ENCODE measurements at regions not wholly inside any gene's neighbourhood (a gene's known extent, or its start where the extent isn't known, plus 50 kb on each side); places are given as distances from the start of the nearest gene placed in this dataset.

DNA sequence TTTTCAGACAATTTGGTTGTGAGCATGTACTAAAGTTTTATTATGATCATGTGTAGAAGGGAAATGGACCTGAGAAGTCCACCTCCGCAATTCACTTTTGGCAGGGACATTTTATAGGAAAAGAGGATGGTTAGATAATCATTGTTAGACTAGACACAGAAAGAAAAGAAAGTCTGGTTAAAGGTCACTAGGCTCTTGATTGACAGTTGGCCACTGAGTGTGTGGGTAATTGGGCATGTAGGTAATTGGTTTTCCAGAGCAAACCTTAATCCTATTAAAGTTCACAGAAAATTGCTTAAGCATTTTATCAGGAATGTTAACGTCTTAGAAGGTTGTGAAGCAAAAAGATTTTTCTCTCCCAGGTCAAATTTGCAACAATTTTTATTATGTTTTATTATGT, 158.5 kb upstream of the CLINT1 start:
- Histone ChIP-seq H3K9me3 (ENCODE audit: control insufficient read depth in 1 of 2, insufficient read depth in 1 of 2, low read length in 2 of 2) (no peaks in the 10 kb centered on the region), H3K4me3 (ENCODE audit: low read length) (no peak overlapping the region), H3K27me3 (ENCODE audit: control insufficient read depth in 1 of 2, insufficient read depth in 2 of 2, low read length in 2 of 2) (peaks cover 3 to 6% of the 10 kb centered on the region in 2 experiments), H3K4me1 (ENCODE audit: insufficient read depth, low read length) (no peaks in the 10 kb centered on the region), H3K36me3 (ENCODE audit: insufficient read depth, low read length) (no peaks in the 10 kb centered on the region), H3K27ac (ENCODE audit: low read depth in 1 of 2, low read length in 2 of 2) (no peak overlapping the region)
- ChIA-PET POLR2A (no interaction called here), CTCF (no interaction called here)
- ATAC-seq (ENCODE audit: poor library complexity) (no peak), DNase-seq (no peak)
- TF ChIP-seq, protein P1, sequence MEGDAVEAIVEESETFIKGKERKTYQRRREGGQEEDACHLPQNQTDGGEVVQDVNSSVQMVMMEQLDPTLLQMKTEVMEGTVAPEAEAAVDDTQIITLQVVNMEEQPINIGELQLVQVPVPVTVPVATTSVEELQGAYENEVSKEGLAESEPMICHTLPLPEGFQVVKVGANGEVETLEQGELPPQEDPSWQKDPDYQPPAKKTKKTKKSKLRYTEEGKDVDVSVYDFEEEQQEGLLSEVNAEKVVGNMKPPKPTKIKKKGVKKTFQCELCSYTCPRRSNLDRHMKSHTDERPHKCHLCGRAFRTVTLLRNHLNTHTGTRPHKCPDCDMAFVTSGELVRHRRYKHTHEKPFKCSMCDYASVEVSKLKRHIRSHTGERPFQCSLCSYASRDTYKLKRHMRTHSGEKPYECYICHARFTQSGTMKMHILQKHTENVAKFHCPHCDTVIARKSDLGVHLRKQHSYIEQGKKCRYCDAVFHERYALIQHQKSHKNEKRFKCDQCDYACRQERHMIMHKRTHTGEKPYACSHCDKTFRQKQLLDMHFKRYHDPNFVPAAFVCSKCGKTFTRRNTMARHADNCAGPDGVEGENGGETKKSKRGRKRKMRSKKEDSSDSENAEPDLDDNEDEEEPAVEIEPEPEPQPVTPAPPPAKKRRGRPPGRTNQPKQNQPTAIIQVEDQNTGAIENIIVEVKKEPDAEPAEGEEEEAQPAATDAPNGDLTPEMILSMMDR (IDR thresholded peaks at IDR 0.05) = no peak
- Mint-ChIP-seq H3K27ac (no peak overlapping the region), H3K4me1 (ENCODE audit: low read depth) (no peaks in the 10 kb centered on the region), H3K36me3 (ENCODE audit: low read depth) (no peaks in the 10 kb centered on the region), H3K4me3 (no peak overlapping the region), H3K9me3 (no peaks in the 10 kb centered on the region), H3K27me3 (peaks cover 21% of the 10 kb centered on the region)
- intact Hi-C loops (cut with DNase I, micrococcal nuclease) = no loop called here

DNA sequence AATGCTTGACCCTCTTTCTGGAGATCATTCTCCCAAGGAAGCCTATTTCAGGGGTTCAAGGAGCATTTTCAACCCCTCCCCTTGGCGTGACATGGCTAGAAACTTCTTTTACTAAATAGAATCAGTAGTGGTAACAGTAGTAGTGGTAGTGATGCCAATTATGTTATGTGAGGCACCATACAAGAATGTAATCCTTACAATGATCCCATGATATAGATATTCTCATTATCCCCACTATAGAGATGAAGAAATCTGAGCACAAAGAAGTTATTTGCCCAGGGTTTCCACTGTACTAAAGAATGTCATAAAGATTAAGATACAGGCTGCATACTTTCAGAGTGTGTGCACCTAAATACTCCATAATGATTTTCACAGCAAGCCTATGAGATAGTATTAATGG, 155.4 kb upstream of the CLINT1 start:
- Mint-ChIP-seq H3K27ac (no peak overlapping the region), H3K4me1 (ENCODE audit: low read depth) (no peaks in the 10 kb centered on the region), H3K4me3 (no peak overlapping the region), H3K36me3 (ENCODE audit: low read depth) (no peaks in the 10 kb centered on the region), H3K9me3 (no peaks in the 10 kb centered on the region), H3K27me3 (peaks cover 21% of the 10 kb centered on the region)
- POLR2A ChIA-PET = no interaction called here
- TF ChIP-seq, protein P1 (IDR thresholded peaks at IDR 0.05) = no peak
- no peak overlapping the region for H3K27ac ChIP-seq (ENCODE audit: low read depth in 1 of 2, low read length in 2 of 2)
- no peak for ATAC-seq (ENCODE audit: poor library complexity)
- CTCF ChIA-PET = no interaction called here
- DNase-seq = no peak
- intact Hi-C loops (cut with DNase I, micrococcal nuclease) = no loop called here
- H3K36me3 ChIP-seq (ENCODE audit: insufficient read depth, low read length) = no peaks in the 10 kb centered on the region
- no peaks in the 10 kb centered on the region for H3K4me1 ChIP-seq (ENCODE audit: insufficient read depth, low read length)
- H3K9me3 ChIP-seq (ENCODE audit: control insufficient read depth in 1 of 2, insufficient read depth in 1 of 2, low read length in 2 of 2) = no peaks in the 10 kb centered on the region
- H3K4me3 ChIP-seq (ENCODE audit: low read length) = no peak overlapping the region
- H3K27me3 ChIP-seq (ENCODE audit: control insufficient read depth in 1 of 2, insufficient read depth in 2 of 2, low read length in 2 of 2) = peaks cover 0 to 6% of the 10 kb centered on the region in 2 experiments

DNA sequence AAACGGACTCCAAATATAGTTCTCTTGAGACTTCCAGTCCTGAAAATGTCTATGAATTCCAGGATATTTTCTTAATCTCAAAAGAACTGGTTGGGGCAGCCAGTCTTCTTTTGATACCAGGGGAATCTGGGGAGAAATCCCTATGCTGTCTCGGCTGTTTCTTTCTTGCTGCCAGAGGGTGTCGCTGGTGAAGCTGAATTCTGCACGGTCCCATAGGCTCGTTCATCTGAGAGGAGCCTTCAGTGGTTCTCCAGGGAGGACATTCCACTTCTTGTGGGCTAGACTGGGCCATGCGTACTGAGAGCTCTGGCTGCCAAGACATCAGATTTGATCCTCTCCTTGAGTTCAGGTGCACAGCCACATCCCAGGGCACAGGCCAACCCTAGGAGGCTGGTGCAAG, 155.0 kb upstream of the CLINT1 start:
- Mint-ChIP-seq H3K36me3 (ENCODE audit: low read depth) (no peaks in the 10 kb centered on the region), H3K27me3 (peaks cover 21% of the 10 kb centered on the region), H3K4me1 (ENCODE audit: low read depth) (no peaks in the 10 kb centered on the region), H3K27ac (no peak overlapping the region), H3K4me3 (no peak overlapping the region), H3K9me3 (no peaks in the 10 kb centered on the region)
- no peak overlapping the region for H3K27ac ChIP-seq (ENCODE audit: low read depth in 1 of 2, low read length in 2 of 2)
- H3K36me3 ChIP-seq (ENCODE audit: insufficient read depth, low read length) = no peaks in the 10 kb centered on the region
- DNase-seq (no peak), ATAC-seq (ENCODE audit: poor library complexity) (no peak)
- H3K27me3 ChIP-seq (ENCODE audit: control insufficient read depth in 1 of 2, insufficient read depth in 2 of 2, low read length in 2 of 2) = peaks cover 0 to 6% of the 10 kb centered on the region in 2 experiments
- H3K9me3 ChIP-seq (ENCODE audit: control insufficient read depth in 1 of 2, insufficient read depth in 1 of 2, low read length in 2 of 2) = no peaks in the 10 kb centered on the region
- no peaks in the 10 kb centered on the region for H3K4me1 ChIP-seq (ENCODE audit: insufficient read depth, low read length)
- ChIA-PET CTCF (no interaction called here), POLR2A (no interaction called here)
- H3K4me3 ChIP-seq (ENCODE audit: low read length) = no peak overlapping the region
- TF ChIP-seq, protein P1 (IDR thresholded peaks at IDR 0.05) = no peak
- intact Hi-C loops (cut with DNase I, micrococcal nuclease) = no loop called here

Data from CD4-positive, alpha-beta T cell (primary cell).